Caco-2 (cell line): ENCODE measurements at regions not wholly inside any gene's neighbourhood (a gene's known extent, or its start where the extent isn't known, plus 50 kb on each side); places are given as distances from the start of the nearest gene placed in this dataset.

Source experiments
- BruUV-seq: library from RNA; stranded (reverse); fragments of 400-500 nt; replicated peaks from 2 replicates; lab custom pipeline; 2021; lab: Mats Ljungman, UMichigan
- CTCF ChIA-PET: fragments of 300-600 bp; sonication (Branson Sonifier 250); formaldehyde crosslinking; loops from one replicate; lab custom pipeline; 2022; ENCODE audit warnings: antibody characterized with exemption; lab: Charles Lee
- POLR2A ChIA-PET: fragments of 300-600 bp; sonication (Branson Sonifier 250); formaldehyde crosslinking; loops from one replicate; lab custom pipeline; 2022; ENCODE audit warnings: antibody characterized with exemption; lab: Charles Lee
- DNase-seq, 2 experiments: peaks; one replicate each; pipeline versions ENCODE4 v3.0.0 to v3.0.0-alpha.2; 2020 to 2022
- H3K27me3 ChIP-seq: replicated peaks from 2 replicates; pipeline ENCODE4 v1.6.0; 2011; ENCODE audit warnings: low read length; ENCODE audit not compliant: control insufficient read depth, insufficient read depth
- H3K36me3 ChIP-seq: 2 replicates; pipeline ENCODE4 v1.5.1; 2011; ENCODE audit warnings: low read length; ENCODE audit not compliant: control insufficient read depth, insufficient read depth
- H3K4me1 ChIP-seq: fragments of 250-450 bp; sonication (Bioruptor Pico); 2 replicates; pipeline ENCODE4 v1.5.1; 2020; ENCODE audit warnings: mild to moderate bottlenecking
- H3K4me3 ChIP-seq: 2 replicates; pipeline ENCODE4 v1.5.1; 2011; ENCODE audit warnings: low read depth, mild to moderate bottlenecking, control low read depth, low read length
- H3K9me3 ChIP-seq: fragments of 250-450 bp; sonication (Bioruptor Pico); 2 replicates; pipeline ENCODE4 v1.5.1; 2020; ENCODE audit warnings: mild to moderate bottlenecking, moderate library complexity
- H3K27ac Mint-ChIP-seq: one replicate; pipeline ENCODE4 v1.8.0; 2022; ENCODE audit warnings: mixed read lengths; ENCODE audit not compliant: unreplicated experiment
- H3K27me3 Mint-ChIP-seq: one replicate; pipeline ENCODE4 v1.8.0; 2022; ENCODE audit warnings: mixed read lengths; ENCODE audit not compliant: insufficient read depth, unreplicated experiment
- H3K36me3 Mint-ChIP-seq: one replicate; pipeline ENCODE4 v1.8.0; 2022; ENCODE audit warnings: mild to moderate bottlenecking, mixed read lengths; ENCODE audit not compliant: insufficient read depth, unreplicated experiment
- H3K4me1 Mint-ChIP-seq: one replicate; pipeline ENCODE4 v1.8.0; 2022; ENCODE audit warnings: low read depth, mixed read lengths; ENCODE audit not compliant: unreplicated experiment
- H3K4me3 Mint-ChIP-seq: one replicate; pipeline ENCODE4 v1.8.0; 2022; ENCODE audit warnings: mild to moderate bottlenecking, moderate library complexity, mixed read lengths; ENCODE audit not compliant: unreplicated experiment
- H3K9me3 Mint-ChIP-seq: one replicate; pipeline ENCODE4 v1.8.0; 2022; ENCODE audit warnings: mixed read lengths; ENCODE audit not compliant: unreplicated experiment
- CTCF ChIP-seq, 2 experiments: fragments of 200-600 bp in 1 of 2; IDR thresholded peaks; 1 replicate in 1 of 2; 2 replicates in 1 of 2; pipeline versions ENCODE4 v1.5.1 to v1.8.0; 2011 to 2022; ENCODE audit warnings: antibody characterized with exemption in 1 of 2, control low read depth in 1 of 2, inconsistent platforms in 1 of 2, low read depth in 1 of 2, low read length in 1 of 2, mild to moderate bottlenecking in 1 of 2, moderate library complexity in 1 of 2; ENCODE audit not compliant: insufficient read depth in 1 of 2, severe bottlenecking in 1 of 2, unreplicated experiment in 1 of 2
- intact Hi-C: fragments of 100-400 bp; cut with micrococcal nuclease; formaldehyde crosslinking; loops from one replicate; pipeline ENCODE4 v1.10.0; 2022; ENCODE audit not compliant: unreplicated experiment

GRCh38 chr1:90208949-90209348 lies 214.0 kb downstream of the ZNF326 start:
- Histone ChIP-seq H3K36me3 (no peaks in the 10 kb centered on the region), H3K4me1 (no peaks in the 10 kb centered on the region), H3K27me3 (no peaks in the 10 kb centered on the region), H3K9me3 (no peaks in the 10 kb centered on the region), H3K4me3 (no peak overlapping the region)
- POLR2A ChIA-PET: no interaction called here
- TF ChIP-seq CTCF (IDR thresholded peaks at IDR 0.05; ENCODE audit: insufficient read depth in 1 of 2, low read depth in 1 of 2, low read length in 1 of 2, severe bottlenecking in 1 of 2, unreplicated experiment in 1 of 2): no peak
- Mint-ChIP-seq H3K27me3 (no peaks in the 10 kb centered on the region), H3K27ac (no peak overlapping the region), H3K36me3 (no peaks in the 10 kb centered on the region), H3K4me3 (no peak overlapping the region), H3K4me1 (no peaks in the 10 kb centered on the region), H3K9me3 (no peaks in the 10 kb centered on the region)
- intact Hi-C loops: no loop called here
- DNase-seq: no peak
- BruUV-seq: no TSS peak
- CTCF ChIA-PET: no interaction called here

GRCh38 chr1:90206260-90206659 lies 211.3 kb downstream of the ZNF326 start:
- Mint-ChIP-seq H3K4me3 (no peak overlapping the region), H3K36me3 (no peaks in the 10 kb centered on the region), H3K4me1 (no peaks in the 10 kb centered on the region), H3K27ac (no peak overlapping the region), H3K27me3 (peaks cover 5% of the 10 kb centered on the region), H3K9me3 (no peaks in the 10 kb centered on the region)
- no peak for DNase-seq
- Histone ChIP-seq H3K9me3 (no peaks in the 10 kb centered on the region), H3K36me3 (no peaks in the 10 kb centered on the region), H3K4me1 (no peaks in the 10 kb centered on the region), H3K4me3 (no peak overlapping the region), H3K27me3 (no peaks in the 10 kb centered on the region)
- ChIA-PET POLR2A (no interaction called here), CTCF (no interaction called here)
- intact Hi-C loops: no loop called here
- BruUV-seq: no TSS peak
- no peak for TF ChIP-seq CTCF (IDR thresholded peaks at IDR 0.05; ENCODE audit: insufficient read depth in 1 of 2, low read depth in 1 of 2, low read length in 1 of 2, severe bottlenecking in 1 of 2, unreplicated experiment in 1 of 2)

- BruUV-seq: no TSS peak
- no peaks in the 10 kb centered on the region for H3K27me3 ChIP-seq
- H3K9me3 ChIP-seq: no peaks in the 10 kb centered on the region
- Mint-ChIP-seq H3K4me1 (no peaks in the 10 kb centered on the region), H3K27ac (no peak overlapping the region), H3K36me3 (no peaks in the 10 kb centered on the region), H3K27me3 (peaks cover 5% of the 10 kb centered on the region), H3K9me3 (no peaks in the 10 kb centered on the region), H3K4me3 (no peak overlapping the region)
- TF ChIP-seq CTCF (IDR thresholded peaks at IDR 0.05; ENCODE audit: insufficient read depth in 1 of 2, low read depth in 1 of 2, low read length in 1 of 2, severe bottlenecking in 1 of 2, unreplicated experiment in 1 of 2): no peak
- POLR2A ChIA-PET: no interaction called here
- DNase-seq: no peak
- no peaks in the 10 kb centered on the region for H3K4me1 ChIP-seq
- CTCF ChIA-PET: no interaction called here
- intact Hi-C loops: no loop called here
- H3K36me3 ChIP-seq: no peaks in the 10 kb centered on the region
- no peak overlapping the region for H3K4me3 ChIP-seq
These were observed 209.9 kb downstream of the ZNF326 start for GRCh38 chr1:90204780-90205179.
